Motor neuron (in vitro differentiated cells): ENCODE measurements at regions not wholly inside any gene's neighbourhood (a gene's known extent, or its start where the extent isn't known, plus 50 kb on each side); places are given as distances from the start of the nearest gene placed in this dataset.
A peak's percentile ranks its signal among the peaks of the same experiment; 100 is the strongest.
"Not testable (repeated sequence)": the region's sequence is repeated elsewhere in the genome, so short reads cannot be mapped to it uniquely, and the experiment has no call there.

ENCODE experiments used
- ATAC-seq, 8 experiments: fragments of 200-7000 bp; cut with Tn5 transposase; replicated peaks in 6 of 8; 2 replicates each; pipeline ENCODE4 v1.8.0; 2021; ENCODE audit warnings: mild to moderate bottlenecking in 8 of 8, moderate library complexity in 8 of 8
- H3K27ac ChIP-seq, 2 donors: fragments of 250-450 bp; sonication (Bioruptor Pico); 2 replicates each; pipeline ENCODE4 v1.9.0; 2021; ENCODE audit warnings: antibody characterized with exemption in 2 of 2, mild to moderate bottlenecking in 2 of 2, moderate library complexity in 1 of 2
- H3K4me1 ChIP-seq, 2 donors: fragments of 250-450 bp; sonication (Bioruptor Pico); replicated peaks in 1 of 2; 2 replicates each; pipeline ENCODE4 v1.6.1; 2021; ENCODE audit warnings: antibody characterized with exemption in 2 of 2, mild to moderate bottlenecking in 2 of 2, moderate library complexity in 1 of 2
- H3K4me3 ChIP-seq, 5 donors: fragments of 250-450 bp; sonication (Bioruptor Pico); 2 replicates each; pipeline ENCODE4 v1.9.0; 2021; ENCODE audit warnings: antibody characterized with exemption in 5 of 5, mild to moderate bottlenecking in 5 of 5, moderate library complexity in 4 of 5
- WGBS, 10 experiments: fragments of 450-650 bp; shearing (Covaris generic); methylation state at CpG; one replicate each; pipeline ENCODE4 v1.0.0; 2022; 5-methylcytosine and 5-hydroxymethylcytosine counted together
- in situ Hi-C, 9 experiments: fragments of 400-800 bp; cut with MboI; loops; one replicate each; pipeline ENCODE4 v1.15.0; 2021; ENCODE audit warnings: low sequenced_read_pairs in 9 of 9, low pct_unique_long_range_greater_than_20kb in 2 of 9; ENCODE audit not compliant: unreplicated experiment in 9 of 9

DNA sequence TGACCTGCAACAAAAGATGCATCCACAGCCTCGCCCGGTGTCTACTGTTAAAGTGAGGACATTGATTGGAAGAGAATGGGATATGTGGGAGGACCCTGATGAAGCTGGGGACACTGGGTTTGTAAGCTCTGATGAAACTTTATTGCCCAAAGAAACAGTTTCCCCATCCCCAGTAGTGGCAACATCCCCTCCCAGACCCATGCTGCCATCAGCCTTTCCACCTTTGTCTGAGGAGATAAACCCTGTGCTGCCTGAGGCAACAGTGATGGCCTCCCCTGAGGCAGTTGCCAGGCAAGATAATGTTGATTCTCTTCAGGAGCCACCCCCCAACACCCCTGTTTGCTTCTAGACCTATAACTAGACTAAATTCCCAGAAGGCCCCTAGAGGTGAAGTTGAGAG, 234.0 kb downstream of the TFAP2B start:
- H3K27ac ChIP-seq, in situ Hi-C loops, H3K4me3 ChIP-seq, ATAC-seq: not testable (repeated sequence)
- H3K4me1 ChIP-seq, result peaks cover 0 to 12% of the 10 kb centered on the region in 2 donors
- WGBS, 10 experiments, result 0 to 86% (median 48%) methylated on average over 2 of the region's 2 CpGs; no CpG with 5 or more reads in 6 of the 10 experiments

- H3K4me1 ChIP-seq, H3K27ac ChIP-seq, ATAC-seq, in situ Hi-C loops, H3K4me3 ChIP-seq: not testable (repeated sequence)
- 20 to 100% (median 57%) methylated on average over 1 to 2 of the region's 2 CpGs; no CpG with 5 or more reads in 3 of the 10 experiments for whole genome bisulfite sequencing, 10 experiments
Observed at GRCh38 chr6:51055316-51055715, 236.6 kb downstream of the TFAP2B start.

GRCh38 chr6:51057296-51057695, 238.6 kb downstream of the TFAP2B start:
- Histone ChIP-seq H3K27ac (no peak overlapping the region), H3K4me3 (no peak overlapping the region), H3K4me1 (no peaks in the 10 kb centered on the region)
- in situ Hi-C loops, result no loop called here
- WGBS, 10 experiments, result 39 to 100% (median 94%) methylated on average over 4 of the region's 4 CpGs; no CpG with 5 or more reads in 1 of the 10 experiments
- no peak for ATAC-seq

- in situ Hi-C loops, result no loop called here
- H3K4me1 ChIP-seq, result peaks cover 0 to 2% of the 10 kb centered on the region in 2 donors
- WGBS, 10 experiments, result 0 to 100% (median 90%) methylated on average over 1 to 3 of the region's 3 CpGs; no CpG with 5 or more reads in 1 of the 10 experiments
- ATAC-seq, result no peak
- no peak overlapping the region for H3K4me3 ChIP-seq
- no peak overlapping the region for H3K27ac ChIP-seq
Observed at GRCh38 chr6:51060262-51060762, 241.6 kb downstream of the TFAP2B start.

- whole genome bisulfite sequencing, 10 experiments, result 4 to 87% (median 69%) methylated on average over 1 to 3 of the region's 3 CpGs
- ATAC-seq, result peak in 2 of 8 experiments; percentile 33 to 70
- no peak overlapping the region for H3K4me3 ChIP-seq
- no peak overlapping the region for H3K27ac ChIP-seq
- peaks cover 0 to 2% of the 10 kb centered on the region in 2 donors for H3K4me1 ChIP-seq
- in situ Hi-C loops, result no loop called here
Observed at GRCh38 chr6:51062166-51062722, 243.6 kb downstream of the TFAP2B start.

DNA sequence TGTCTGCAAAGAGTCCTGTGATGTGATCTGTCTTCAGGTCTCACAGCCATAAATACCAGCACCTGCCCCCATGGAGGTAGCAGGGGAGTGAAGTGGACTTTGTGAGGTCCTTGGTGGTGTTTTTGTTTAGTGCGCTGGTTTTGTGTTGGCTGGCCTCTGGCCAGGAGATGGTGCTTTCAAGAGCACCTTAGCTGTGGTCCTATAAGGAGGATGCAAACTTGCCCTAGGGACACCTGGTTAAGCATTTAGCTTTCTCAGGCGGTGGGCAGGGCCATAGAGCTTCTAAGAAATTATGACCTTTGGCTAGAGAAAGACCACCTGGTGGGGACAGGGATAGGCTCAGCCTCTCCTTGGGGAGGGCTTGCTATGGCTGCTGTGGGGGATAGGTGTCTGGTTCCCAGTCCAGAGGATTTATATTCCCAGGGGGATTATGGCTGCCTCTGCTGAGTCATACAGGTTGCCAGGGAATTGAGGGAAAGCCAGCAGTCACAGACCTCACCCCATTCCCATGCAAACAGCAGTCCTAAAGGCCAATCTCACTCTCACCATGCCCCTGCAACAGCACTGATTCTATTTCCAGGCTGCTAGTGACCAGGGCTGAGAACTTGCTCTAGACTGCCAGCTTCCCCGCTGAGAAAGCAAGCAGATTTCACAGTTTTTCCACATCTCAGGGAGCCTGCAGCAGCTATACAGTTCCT, 259.3 kb downstream of the TFAP2B start:
- ATAC-seq, result no peak
- H3K4me3 ChIP-seq, result no peak overlapping the region
- H3K4me1 ChIP-seq, result no peaks in the 10 kb centered on the region
- in situ Hi-C loops, result no loop called here
- no peak overlapping the region for H3K27ac ChIP-seq
- 0 to 100% (median 58%) methylated on average over 1 to 3 of the region's 3 CpGs; no CpG with 5 or more reads in 3 of the 10 experiments for WGBS, 10 experiments

DNA sequence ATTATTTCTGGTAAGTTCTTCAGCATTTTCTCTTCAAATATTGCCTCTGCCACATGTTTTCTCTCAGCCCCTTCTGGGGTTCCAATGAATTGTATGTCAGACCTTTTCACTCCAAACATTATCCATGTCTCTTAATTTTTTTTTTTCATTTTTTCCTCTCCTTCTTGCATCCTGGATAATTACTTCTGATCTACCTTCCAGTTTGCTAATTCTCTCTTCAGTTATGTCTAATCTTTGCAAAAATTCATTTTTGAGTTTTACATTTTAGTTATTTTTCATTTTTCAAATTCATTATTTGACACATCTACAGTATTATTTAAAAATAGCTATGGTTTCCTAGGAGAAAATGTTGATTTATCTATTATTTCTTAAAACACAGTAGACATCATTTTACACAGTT, 271.7 kb downstream of the TFAP2B start:
- ATAC-seq, result no peak
- no peak overlapping the region for H3K27ac ChIP-seq
- in situ Hi-C loops, result no loop called here
- H3K4me1 ChIP-seq, result no peaks in the 10 kb centered on the region
- H3K4me3 ChIP-seq, result no peak overlapping the region

DNA sequence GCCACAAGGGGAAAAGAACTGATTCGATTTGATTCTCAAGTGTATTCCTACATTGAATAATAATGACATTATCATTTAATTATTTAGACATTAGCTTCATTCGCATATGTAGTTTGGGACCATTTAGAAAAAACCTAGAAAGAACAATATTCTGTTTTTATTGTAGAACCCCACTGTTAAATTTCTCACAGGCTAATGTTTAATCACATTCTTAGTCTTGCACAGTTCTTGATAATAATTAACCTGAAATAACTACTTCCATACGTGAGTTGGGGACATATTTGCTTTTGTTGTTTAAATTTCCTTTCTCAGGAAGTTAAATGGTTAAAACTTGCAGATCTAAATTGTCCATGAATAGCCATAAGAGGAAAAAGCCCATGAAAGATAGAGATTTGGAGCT, 275.2 kb downstream of the TFAP2B start:
- ATAC-seq, result no peak
- Histone ChIP-seq H3K4me3 (no peak overlapping the region), H3K4me1 (no peaks in the 10 kb centered on the region), H3K27ac (no peak overlapping the region)
- in situ Hi-C loops, result no loop called here
- 0 to 88% (median 33%) methylated on average over 1 to 3 of the region's 3 CpGs for WGBS, 10 experiments

- in situ Hi-C loops, result no loop called here
- no peak overlapping the region for H3K27ac ChIP-seq
- 33 to 100% (median 91%) methylated on average over 1 of the region's 1 CpG; no CpG with 5 or more reads in 5 of the 10 experiments for WGBS, 10 experiments
- H3K4me1 ChIP-seq, result no peaks in the 10 kb centered on the region
- no peak overlapping the region for H3K4me3 ChIP-seq
- ATAC-seq, result no peak
Observed at GRCh38 chr6:51094271-51094670, 275.6 kb downstream of the TFAP2B start.

GRCh38 chr6:51098246-51098645, 279.6 kb downstream of the TFAP2B start:
- in situ Hi-C loops, result no loop called here
- Histone ChIP-seq H3K4me1 (no peaks in the 10 kb centered on the region), H3K27ac (no peak overlapping the region), H3K4me3 (no peak overlapping the region)
- no peak for ATAC-seq
- 7 to 100% (median 87%) methylated on average over 2 to 5 of the region's 5 CpGs; no CpG with 5 or more reads in 4 of the 10 experiments for WGBS, 10 experiments

DNA sequence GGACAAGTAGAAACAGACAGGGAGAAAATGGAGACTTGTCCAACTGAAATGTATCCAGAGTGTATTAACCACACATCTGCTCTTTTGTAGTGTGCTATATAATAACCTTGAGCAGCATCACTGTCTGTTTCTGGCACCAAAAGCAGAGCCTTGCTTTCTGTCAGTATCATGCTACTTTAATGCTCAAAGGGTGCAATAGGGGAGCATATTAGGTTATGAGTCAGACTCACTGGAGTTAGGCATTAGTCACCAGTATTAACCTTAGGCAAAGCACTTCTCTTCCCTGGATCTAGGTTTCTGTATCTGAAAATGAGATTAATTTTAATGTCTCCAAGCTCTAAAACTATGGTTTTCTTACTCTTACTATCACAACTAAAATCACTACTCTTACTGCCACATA, 280.1 kb downstream of the TFAP2B start:
- Histone ChIP-seq H3K4me1 (no peaks in the 10 kb centered on the region), H3K27ac (no peak overlapping the region), H3K4me3 (no peak overlapping the region)
- ATAC-seq, result peak in 6 of 8 experiments; percentile 34 to 86 (median 47)
- in situ Hi-C loops, result no loop called here

- ATAC-seq, result peak in 2 of 8 experiments; percentile 24 to 49
- H3K4me1 ChIP-seq, result no peaks in the 10 kb centered on the region
- no peak overlapping the region for H3K4me3 ChIP-seq
- in situ Hi-C loops, result no loop called here
- H3K27ac ChIP-seq, result no peak overlapping the region
- 6 to 100% (median 93%) methylated on average over 1 to 2 of the region's 2 CpGs; no CpG with 5 or more reads in 2 of the 10 experiments for WGBS, 10 experiments
Observed at GRCh38 chr6:51099201-51099600, 280.5 kb downstream of the TFAP2B start.

- no peak for ATAC-seq
Observed at GRCh38 chr6:51105357-51105756, 286.7 kb downstream of the TFAP2B start.

More at GRCh38 chr6:51105357-51105756, 286.7 kb downstream of the TFAP2B start:
- Histone ChIP-seq H3K4me1 (no peaks in the 10 kb centered on the region), H3K4me3 (no peak overlapping the region), H3K27ac (no peak overlapping the region)
- in situ Hi-C loops, result no loop called here
- 0 to 100% (median 56%) methylated on average over 1 of the region's 1 CpG; no CpG with 5 or more reads in 3 of the 10 experiments for WGBS, 10 experiments
